ENCODE measurements at regions not wholly inside any gene's neighbourhood (a gene's known extent, or its start where the extent isn't known, plus 50 kb on each side); places are given as distances from the start of the nearest gene placed in this dataset.
"Not testable (repeated sequence)": the region's sequence is repeated elsewhere in the genome, so short reads cannot be mapped to it uniquely, and the experiment has no call there.

- TF ChIP-seq, protein P1, sequence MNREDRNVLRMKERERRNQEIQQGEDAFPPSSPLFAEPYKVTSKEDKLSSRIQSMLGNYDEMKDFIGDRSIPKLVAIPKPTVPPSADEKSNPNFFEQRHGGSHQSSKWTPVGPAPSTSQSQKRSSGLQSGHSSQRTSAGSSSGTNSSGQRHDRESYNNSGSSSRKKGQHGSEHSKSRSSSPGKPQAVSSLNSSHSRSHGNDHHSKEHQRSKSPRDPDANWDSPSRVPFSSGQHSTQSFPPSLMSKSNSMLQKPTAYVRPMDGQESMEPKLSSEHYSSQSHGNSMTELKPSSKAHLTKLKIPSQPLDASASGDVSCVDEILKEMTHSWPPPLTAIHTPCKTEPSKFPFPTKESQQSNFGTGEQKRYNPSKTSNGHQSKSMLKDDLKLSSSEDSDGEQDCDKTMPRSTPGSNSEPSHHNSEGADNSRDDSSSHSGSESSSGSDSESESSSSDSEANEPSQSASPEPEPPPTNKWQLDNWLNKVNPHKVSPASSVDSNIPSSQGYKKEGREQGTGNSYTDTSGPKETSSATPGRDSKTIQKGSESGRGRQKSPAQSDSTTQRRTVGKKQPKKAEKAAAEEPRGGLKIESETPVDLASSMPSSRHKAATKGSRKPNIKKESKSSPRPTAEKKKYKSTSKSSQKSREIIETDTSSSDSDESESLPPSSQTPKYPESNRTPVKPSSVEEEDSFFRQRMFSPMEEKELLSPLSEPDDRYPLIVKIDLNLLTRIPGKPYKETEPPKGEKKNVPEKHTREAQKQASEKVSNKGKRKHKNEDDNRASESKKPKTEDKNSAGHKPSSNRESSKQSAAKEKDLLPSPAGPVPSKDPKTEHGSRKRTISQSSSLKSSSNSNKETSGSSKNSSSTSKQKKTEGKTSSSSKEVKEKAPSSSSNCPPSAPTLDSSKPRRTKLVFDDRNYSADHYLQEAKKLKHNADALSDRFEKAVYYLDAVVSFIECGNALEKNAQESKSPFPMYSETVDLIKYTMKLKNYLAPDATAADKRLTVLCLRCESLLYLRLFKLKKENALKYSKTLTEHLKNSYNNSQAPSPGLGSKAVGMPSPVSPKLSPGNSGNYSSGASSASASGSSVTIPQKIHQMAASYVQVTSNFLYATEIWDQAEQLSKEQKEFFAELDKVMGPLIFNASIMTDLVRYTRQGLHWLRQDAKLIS (CRISPR knock-in tag; IDR thresholded peaks at IDR 0.05; ENCODE audit: borderline replicate concordance) = no peak
- TF ChIP-seq KAT7 (CRISPR knock-in tag; IDR thresholded peaks at IDR 0.05; ENCODE audit: borderline replicate concordance) (no peak), AR (CRISPR knock-in tag; IDR thresholded peaks at IDR 0.05) (no peak)
- TF ChIP-seq, protein P2, sequence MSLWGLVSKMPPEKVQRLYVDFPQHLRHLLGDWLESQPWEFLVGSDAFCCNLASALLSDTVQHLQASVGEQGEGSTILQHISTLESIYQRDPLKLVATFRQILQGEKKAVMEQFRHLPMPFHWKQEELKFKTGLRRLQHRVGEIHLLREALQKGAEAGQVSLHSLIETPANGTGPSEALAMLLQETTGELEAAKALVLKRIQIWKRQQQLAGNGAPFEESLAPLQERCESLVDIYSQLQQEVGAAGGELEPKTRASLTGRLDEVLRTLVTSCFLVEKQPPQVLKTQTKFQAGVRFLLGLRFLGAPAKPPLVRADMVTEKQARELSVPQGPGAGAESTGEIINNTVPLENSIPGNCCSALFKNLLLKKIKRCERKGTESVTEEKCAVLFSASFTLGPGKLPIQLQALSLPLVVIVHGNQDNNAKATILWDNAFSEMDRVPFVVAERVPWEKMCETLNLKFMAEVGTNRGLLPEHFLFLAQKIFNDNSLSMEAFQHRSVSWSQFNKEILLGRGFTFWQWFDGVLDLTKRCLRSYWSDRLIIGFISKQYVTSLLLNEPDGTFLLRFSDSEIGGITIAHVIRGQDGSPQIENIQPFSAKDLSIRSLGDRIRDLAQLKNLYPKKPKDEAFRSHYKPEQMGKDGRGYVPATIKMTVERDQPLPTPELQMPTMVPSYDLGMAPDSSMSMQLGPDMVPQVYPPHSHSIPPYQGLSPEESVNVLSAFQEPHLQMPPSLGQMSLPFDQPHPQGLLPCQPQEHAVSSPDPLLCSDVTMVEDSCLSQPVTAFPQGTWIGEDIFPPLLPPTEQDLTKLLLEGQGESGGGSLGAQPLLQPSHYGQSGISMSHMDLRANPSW (CRISPR knock-in tag; conservative IDR thresholded peaks at IDR 0.05; ENCODE audit: low read depth) = no peak
- TF ChIP-seq, protein P3, sequence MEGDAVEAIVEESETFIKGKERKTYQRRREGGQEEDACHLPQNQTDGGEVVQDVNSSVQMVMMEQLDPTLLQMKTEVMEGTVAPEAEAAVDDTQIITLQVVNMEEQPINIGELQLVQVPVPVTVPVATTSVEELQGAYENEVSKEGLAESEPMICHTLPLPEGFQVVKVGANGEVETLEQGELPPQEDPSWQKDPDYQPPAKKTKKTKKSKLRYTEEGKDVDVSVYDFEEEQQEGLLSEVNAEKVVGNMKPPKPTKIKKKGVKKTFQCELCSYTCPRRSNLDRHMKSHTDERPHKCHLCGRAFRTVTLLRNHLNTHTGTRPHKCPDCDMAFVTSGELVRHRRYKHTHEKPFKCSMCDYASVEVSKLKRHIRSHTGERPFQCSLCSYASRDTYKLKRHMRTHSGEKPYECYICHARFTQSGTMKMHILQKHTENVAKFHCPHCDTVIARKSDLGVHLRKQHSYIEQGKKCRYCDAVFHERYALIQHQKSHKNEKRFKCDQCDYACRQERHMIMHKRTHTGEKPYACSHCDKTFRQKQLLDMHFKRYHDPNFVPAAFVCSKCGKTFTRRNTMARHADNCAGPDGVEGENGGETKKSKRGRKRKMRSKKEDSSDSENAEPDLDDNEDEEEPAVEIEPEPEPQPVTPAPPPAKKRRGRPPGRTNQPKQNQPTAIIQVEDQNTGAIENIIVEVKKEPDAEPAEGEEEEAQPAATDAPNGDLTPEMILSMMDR (IDR thresholded peaks at IDR 0.05) = no peak
- TF ChIP-seq, protein P4, sequence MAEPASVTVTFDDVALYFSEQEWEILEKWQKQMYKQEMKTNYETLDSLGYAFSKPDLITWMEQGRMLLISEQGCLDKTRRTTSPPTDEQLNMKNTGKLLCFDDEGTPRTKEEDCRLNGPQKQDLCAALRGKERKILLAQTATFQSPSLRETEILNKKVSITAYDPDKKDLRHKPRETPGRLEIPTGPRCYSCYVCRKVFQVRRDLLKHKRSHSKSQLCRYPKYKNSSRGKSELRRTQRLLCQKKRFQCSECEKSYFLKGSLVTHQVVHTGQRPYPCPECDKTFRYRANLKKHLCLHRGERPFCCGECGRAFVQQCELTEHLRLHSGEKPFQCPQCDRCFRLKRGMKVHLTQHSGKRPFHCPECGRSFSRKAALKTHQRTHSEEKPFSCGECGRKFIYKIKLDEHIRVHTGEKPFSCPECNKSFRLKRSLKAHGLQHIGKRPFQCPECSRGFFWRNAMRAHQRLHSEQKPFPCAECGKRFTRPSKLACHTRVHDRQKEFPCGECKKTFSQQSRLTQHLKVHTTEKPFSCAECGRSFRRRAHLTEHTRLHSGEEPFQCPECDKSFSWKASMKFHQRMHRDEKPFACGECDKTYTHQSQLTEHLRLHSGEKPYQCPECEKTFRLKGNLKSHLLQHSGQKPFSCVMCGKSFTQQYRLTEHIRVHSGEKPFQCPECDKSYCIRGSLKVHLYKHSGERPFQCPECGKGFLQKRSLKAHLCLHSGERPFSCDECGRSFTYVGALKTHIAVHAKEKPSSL (CRISPR knock-in tag; conservative IDR thresholded peaks at IDR 0.05) = no peak
These were observed 99.1 kb downstream of the ZNF680 start (continued) for GRCh38 chr7:64463636-64464375.

GRCh38 chr7:64459858-64460257 lies 103.0 kb downstream of the ZNF680 start:
- POLR2A ChIA-PET; H3K4me1 Mint-ChIP-seq; H3K27ac Mint-ChIP-seq; H3K4me3 Mint-ChIP-seq; DNase-seq (ENCODE audit: low spot score); H3K27me3 Mint-ChIP-seq (ENCODE audit: low read depth); CTCF ChIA-PET; ATAC-seq: not testable (repeated sequence)
- H3K36me3 Mint-ChIP-seq = peaks cover 48% of the 10 kb centered on the region
- H3K9me3 Mint-ChIP-seq = peaks cover 69% of the 10 kb centered on the region

DNA sequence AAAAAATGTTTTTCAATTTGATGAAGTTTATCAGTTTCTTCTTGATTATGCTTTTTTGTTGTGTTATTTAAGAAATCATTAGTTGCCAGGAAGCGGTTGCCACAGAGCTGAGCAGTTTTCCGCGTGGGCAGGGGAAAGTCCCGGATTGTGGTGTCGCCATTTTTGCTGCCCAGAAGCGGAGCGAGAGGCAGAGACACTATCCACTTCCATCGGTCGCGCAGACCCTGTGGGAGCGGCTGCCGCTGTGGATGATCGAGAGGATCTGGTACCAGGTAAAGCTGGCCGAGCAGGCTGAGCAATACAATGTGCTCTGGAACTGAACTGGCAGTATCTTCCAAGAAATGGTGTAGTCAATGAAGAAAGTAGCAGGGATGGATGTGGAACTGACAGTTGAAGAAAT lies 119.8 kb downstream of the ZNF736 start:
- DNase-seq (ENCODE audit: low spot score) (no peak), ATAC-seq (no peak)
- POLR2A ChIA-PET = no interaction called here
- Mint-ChIP-seq H3K27ac (no peak overlapping the region), H3K27me3 (ENCODE audit: low read depth) (no peaks in the 10 kb centered on the region; the same call in 1 of the 2 replicates), H3K36me3 (peaks cover 38% of the 10 kb centered on the region), H3K4me3 (no peak overlapping the region), H3K4me1 (no peaks in the 10 kb centered on the region), H3K9me3 (peaks cover 61% of the 10 kb centered on the region)
- CTCF ChIA-PET = no interaction called here
- no peak for TF ChIP-seq OVOL2 (CRISPR knock-in tag; IDR thresholded peaks at IDR 0.05; ENCODE audit: borderline replicate concordance)
- no peak for TF ChIP-seq NFYB (CRISPR knock-in tag; conservative IDR thresholded peaks at IDR 0.05; ENCODE audit: low read depth)
- TF ChIP-seq ZBTB21 (CRISPR knock-in tag; IDR thresholded peaks at IDR 0.05; ENCODE audit: borderline replicate concordance) = no peak
- no peak for TF ChIP-seq HMGA2 (CRISPR knock-in tag; IDR thresholded peaks at IDR 0.05)
- no peak for TF ChIP-seq ERG (CRISPR knock-in tag; IDR thresholded peaks at IDR 0.05)
- TF ChIP-seq, protein P1 (CRISPR knock-in tag; IDR thresholded peaks at IDR 0.05; ENCODE audit: borderline replicate concordance) = no peak

Measured in WTC11 (cell line).